ENCODE measurements at regions not wholly inside any gene's neighbourhood (a gene's known extent, or its start where the extent isn't known, plus 50 kb on each side); places are given as distances from the start of the nearest gene placed in this dataset.

GRCh38 chr14:101186992-101187815 is 283.7 kb upstream of the RTL1 start:
- ChIA-PET CTCF (no interaction called here), POLR2A (no interaction called here)
- ATAC-seq: no peak
- no TSS peak for BruUV-seq (replicated peaks)
- Histone ChIP-seq H3K27ac (ENCODE audit: low read length) (no peak overlapping the region), H3K4me3 (ENCODE audit: low read depth in 2 of 2, low read length in 2 of 2) (no peak overlapping the region), H3K27me3 (ENCODE audit: control insufficient read depth, insufficient read depth, low read length) (no peaks in the 10 kb centered on the region; the same call in 1 of the 2 replicates), H3K9me3 (ENCODE audit: control insufficient read depth, insufficient read depth, low read depth, low read length) (no peaks in the 10 kb centered on the region), H3K36me3 (ENCODE audit: control insufficient read depth, insufficient read depth, low read length) (no peaks in the 10 kb centered on the region), H3K4me1 (ENCODE audit: control insufficient read depth, insufficient read depth, low read length) (no peaks in the 10 kb centered on the region)
- intact Hi-C loops (cut with micrococcal nuclease; ENCODE audit: unreplicated experiment): no loop called here
- in situ Hi-C loops (cut with HindIII; ENCODE audit: low pct_unique_long_range_greater_than_20kb, low sequenced_read_pairs): no loop called here
- DNase-seq (ENCODE audit: low read depth, low spot score): no peak
- no peak for TF ChIP-seq CTCF (IDR thresholded peaks at IDR 0.05)
- no peak for TF ChIP-seq POLR2AphosphoS5 (IDR thresholded peaks at IDR 0.05; ENCODE audit: low read depth, low read length)

- DNase-seq (ENCODE audit: low read depth, low spot score) (no peak), ATAC-seq (no peak)
- ChIA-PET POLR2A (no interaction called here), CTCF (no interaction called here)
- Histone ChIP-seq H3K36me3 (ENCODE audit: control insufficient read depth, insufficient read depth, low read length) (no peaks in the 10 kb centered on the region), H3K9me3 (ENCODE audit: control insufficient read depth, insufficient read depth, low read depth, low read length) (no peaks in the 10 kb centered on the region), H3K4me1 (ENCODE audit: control insufficient read depth, insufficient read depth, low read length) (no peaks in the 10 kb centered on the region), H3K27ac (ENCODE audit: low read length) (no peak overlapping the region), H3K27me3 (ENCODE audit: control insufficient read depth, insufficient read depth, low read length) (no peaks in the 10 kb centered on the region; the same call in 1 of the 2 replicates), H3K4me3 (ENCODE audit: low read depth in 2 of 2, low read length in 2 of 2) (no peak overlapping the region)
- intact Hi-C loops (cut with micrococcal nuclease; ENCODE audit: unreplicated experiment) (no loop called here), in situ Hi-C loops (cut with HindIII; ENCODE audit: low pct_unique_long_range_greater_than_20kb, low sequenced_read_pairs) (no loop called here)
- no TSS peak for BruUV-seq (replicated peaks)
- TF ChIP-seq CTCF (IDR thresholded peaks at IDR 0.05): no peak
- no peak for TF ChIP-seq POLR2AphosphoS5 (IDR thresholded peaks at IDR 0.05; ENCODE audit: low read depth, low read length)
- no peak for TF ChIP-seq REST (IDR thresholded peaks at IDR 0.05; ENCODE audit: insufficient read depth in 1 of 2, low read depth in 2 of 2, low read length in 1 of 2)
- no peak for TF ChIP-seq TCF7L2 (IDR thresholded peaks at IDR 0.05; ENCODE audit: low read depth, low read length)
- TF ChIP-seq SIN3A (IDR thresholded peaks at IDR 0.05; ENCODE audit: borderline replicate concordance, insufficient read depth, low read depth, low read length): no peak
These were observed 284.5 kb upstream of the RTL1 start for GRCh38 chr14:101187816-101188570.

All from Panc1 (cell line).